ENCODE measurements at regions not wholly inside any gene's neighbourhood (a gene's known extent, or its start where the extent isn't known, plus 50 kb on each side); places are given as distances from the start of the nearest gene placed in this dataset.
"Not testable (repeated sequence)": the region's sequence is repeated elsewhere in the genome, so short reads cannot be mapped to it uniquely, and the experiment has no call there.

GRCh38 chr1:58939666-58940370 is 156.0 kb upstream of the JUN start:
- DNase-seq: no peak

GRCh38 chr1:58941471-58942289 is 157.8 kb upstream of the JUN start:
- DNase-seq: no peak

- DNase-seq: no peak
Observed at GRCh38 chr1:58942759-58943191, 158.9 kb upstream of the JUN start.

GRCh38 chr1:58943776-58944175 is 159.9 kb upstream of the JUN start:
- DNase-seq: no peak

GRCh38 chr1:58944439-58944838 is 160.6 kb upstream of the JUN start:
- no peak for DNase-seq

- no peak for DNase-seq
Observed at GRCh38 chr1:58946390-58946789, 162.5 kb upstream of the JUN start.

- no peak for DNase-seq
Observed at GRCh38 chr1:58948671-58949070, 164.8 kb upstream of the JUN start.

GRCh38 chr1:58949551-58950220 is 165.8 kb upstream of the JUN start:
- DNase-seq: no peak

GRCh38 chr1:58950897-58951296 is 167.1 kb upstream of the JUN start:
- DNase-seq: no peak

- not testable (repeated sequence) for DNase-seq
Observed at GRCh38 chr1:58953951-58954350, 170.1 kb upstream of the JUN start.

GRCh38 chr1:58963287-58963686 is 179.4 kb upstream of the JUN start:
- DNase-seq: not testable (repeated sequence)

GRCh38 chr1:58964428-58964827 is 180.6 kb upstream of the JUN start:
- no peak for DNase-seq

- DNase-seq: no peak
Observed at GRCh38 chr1:58964880-58965279, 181.0 kb upstream of the JUN start.

- DNase-seq: no peak
Observed at GRCh38 chr1:58966103-58966916, 182.5 kb upstream of the JUN start.

GRCh38 chr1:58966917-58967740 is 183.3 kb upstream of the JUN start:
- DNase-seq: no peak

- no peak for DNase-seq
Observed at GRCh38 chr1:58968360-58968952, 184.6 kb upstream of the JUN start.

GRCh38 chr1:58969176-58969575 is 185.3 kb upstream of the JUN start:
- DNase-seq: not testable (repeated sequence)

- no peak for DNase-seq
Observed at GRCh38 chr1:58971629-58972140, 187.8 kb upstream of the JUN start.

- no peak for DNase-seq
Observed at GRCh38 chr1:58975888-58976287, 192.0 kb upstream of the JUN start.

GRCh38 chr1:58976294-58976693 is 192.4 kb upstream of the JUN start:
- DNase-seq: no peak

- DNase-seq: no peak
Observed at GRCh38 chr1:58977598-58977997, 193.8 kb upstream of the JUN start.
